Endometrial microvascular endothelial cells (primary cell): ENCODE measurements at regions not wholly inside any gene's neighbourhood (a gene's known extent, or its start where the extent isn't known, plus 50 kb on each side); places are given as distances from the start of the nearest gene placed in this dataset.

Experiments used
- in situ Hi-C: cut with HindIII; loops from 2 replicates; pipeline ENCODE4 v1.10.0; 2017; ENCODE audit warnings: low sequenced_read_pairs, low pct_unique_long_range_greater_than_20kb; ENCODE audit errors: inconsistent ontology term

GRCh38 chr22:47435826-47436225 lies 673.4 kb downstream of the TBC1D22A start:
- in situ Hi-C loops = no loop called here

- in situ Hi-C loops = no loop called here
These were observed 672.7 kb downstream of the TBC1D22A start for GRCh38 chr22:47435204-47435487.

- in situ Hi-C loops = no loop called here
These were observed 672.1 kb downstream of the TBC1D22A start for GRCh38 chr22:47434336-47435203.

- in situ Hi-C loops = no loop called here
These were observed 671.2 kb downstream of the TBC1D22A start for GRCh38 chr22:47433627-47434026.

GRCh38 chr22:47432683-47433082 lies 670.2 kb downstream of the TBC1D22A start:
- in situ Hi-C loops = no loop called here

GRCh38 chr22:47423861-47424820 lies 661.7 kb downstream of the TBC1D22A start:
- in situ Hi-C loops = no loop called here

- in situ Hi-C loops = no loop called here
These were observed 660.8 kb downstream of the TBC1D22A start for GRCh38 chr22:47423266-47423665.

- in situ Hi-C loops = no loop called here
These were observed 660.3 kb downstream of the TBC1D22A start for GRCh38 chr22:47422736-47423135.

- in situ Hi-C loops = no loop called here
These were observed 659.4 kb downstream of the TBC1D22A start for GRCh38 chr22:47421846-47422245.

- in situ Hi-C loops = no loop called here
These were observed 657.8 kb downstream of the TBC1D22A start for GRCh38 chr22:47420211-47420610.

- in situ Hi-C loops = no loop called here
These were observed 656.8 kb downstream of the TBC1D22A start for GRCh38 chr22:47419239-47419638.

- in situ Hi-C loops = no loop called here
These were observed 655.2 kb downstream of the TBC1D22A start for GRCh38 chr22:47417699-47418098.

GRCh38 chr22:47411006-47411405 lies 648.6 kb downstream of the TBC1D22A start:
- in situ Hi-C loops = no loop called here

GRCh38 chr22:47409539-47410275 lies 647.3 kb downstream of the TBC1D22A start:
- in situ Hi-C loops = no loop called here

GRCh38 chr22:47408409-47408808 lies 646.0 kb downstream of the TBC1D22A start:
- in situ Hi-C loops = no loop called here

GRCh38 chr22:47407461-47408025 lies 645.1 kb downstream of the TBC1D22A start:
- in situ Hi-C loops = no loop called here

- in situ Hi-C loops = no loop called here
These were observed 644.4 kb downstream of the TBC1D22A start for GRCh38 chr22:47406896-47407295.

- in situ Hi-C loops = no loop called here
These were observed 643.9 kb downstream of the TBC1D22A start for GRCh38 chr22:47406180-47406834.
